Tibial artery (tissue), 4 donors: ENCODE measurements at regions not wholly inside any gene's neighbourhood (a gene's known extent, or its start where the extent isn't known, plus 50 kb on each side); places are given as distances from the start of the nearest gene placed in this dataset.

Experiments
- DNase-seq, 2 donors: peaks; one replicate each; pipeline ENCODE4 v3.0.0-alpha.2; 2019
- H3K27ac ChIP-seq, 2 donors: fragments of 200-600 bp; sonication (generic) in 1 of 2; 1 replicate in 1 of 2; 2 replicates in 1 of 2; pipeline ENCODE4 v1.5.1; 2018 to 2019; ENCODE audit warnings: mild to moderate bottlenecking in 1 of 2
- H3K27me3 ChIP-seq, 2 donors: fragments of 200-600 bp; sonication (generic) in 1 of 2; one replicate each; pipeline versions ENCODE4 v1.5.1 to v1.6.0; 2016 to 2019
- H3K36me3 ChIP-seq, 3 donors: fragments of 200-600 bp; sonication (generic) in 2 of 3; one replicate each; pipeline ENCODE4 v1.5.1; 2016 to 2019; ENCODE audit warnings: mild to moderate bottlenecking in 2 of 3
- H3K4me1 ChIP-seq, 4 donors: fragments of 200-600 bp; sonication (generic) in 2 of 4; 1 replicate in 3 of 4; 2 replicates in 1 of 4; pipeline ENCODE4 v1.5.1; 2016 to 2019
- H3K4me3 ChIP-seq, 2 donors: fragments of 200-600 bp; sonication (generic) in 1 of 2; 1 replicate in 1 of 2; 2 replicates in 1 of 2; pipeline ENCODE4 v1.5.1; 2018 to 2019; ENCODE audit warnings: mild to moderate bottlenecking in 2 of 2
- H3K9me3 ChIP-seq, 3 donors: fragments of 200-600 bp; sonication (generic) in 1 of 3; one replicate each; pipeline ENCODE4 v1.5.1; 2016 to 2019
- intact Hi-C: fragments of 100-400 bp; cut with DNase I; formaldehyde crosslinking; loops from one replicate; pipeline ENCODE4 v1.15.0; 2023; ENCODE audit warnings: low total_unique reads
- TF ChIP-seq, protein P1 (sequence below), 2 experiments: fragments of 200-600 bp in 1 of 2; fragments of 450-650 bp in 1 of 2; IDR thresholded peaks; one replicate each; pipeline ENCODE4 v1.5.1; 2017 to 2019; ENCODE audit warnings: antibody characterized with exemption in 2 of 2, mild to moderate bottlenecking in 1 of 2, moderate library complexity in 1 of 2

DNA sequence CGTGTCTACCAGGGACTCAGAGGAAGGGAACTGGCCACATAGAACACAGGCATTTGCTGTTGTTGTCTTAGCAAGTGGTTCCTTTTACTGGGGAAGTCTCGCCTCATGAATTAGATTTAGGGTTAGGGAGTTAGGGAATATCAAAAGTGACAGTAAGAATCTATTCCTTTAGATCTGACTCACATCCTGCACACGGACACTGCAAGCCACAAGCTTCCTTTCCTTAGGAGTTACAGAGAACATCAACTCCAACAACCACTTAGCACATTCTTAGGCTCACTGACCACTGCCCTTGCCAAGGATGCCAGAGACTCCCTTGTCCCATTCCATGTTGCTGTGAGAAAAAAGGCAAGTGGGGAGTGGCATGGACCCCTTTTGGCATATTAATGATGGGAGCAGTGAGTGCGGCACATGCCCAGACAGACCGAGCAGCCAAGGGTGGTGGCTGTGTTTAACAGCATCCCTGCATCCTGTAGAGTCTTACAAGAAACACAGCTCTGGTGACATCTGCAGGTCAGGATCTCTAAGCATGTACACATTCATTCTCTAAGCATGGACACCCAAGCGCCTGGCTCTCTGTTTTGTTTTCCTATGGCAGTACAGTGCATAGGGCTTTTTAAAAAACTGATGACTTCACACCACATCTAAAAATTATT lies 745.6 kb upstream of the RAB6C start:
- no peak for DNase-seq
- intact Hi-C loops, result no loop called here
- no peaks in the 10 kb centered on the region for H3K36me3 ChIP-seq
- H3K9me3 ChIP-seq, result no peaks in the 10 kb centered on the region
- H3K4me1 ChIP-seq, result no peaks in the 10 kb centered on the region
- H3K27ac ChIP-seq, result no peak overlapping the region
- TF ChIP-seq, protein P1, sequence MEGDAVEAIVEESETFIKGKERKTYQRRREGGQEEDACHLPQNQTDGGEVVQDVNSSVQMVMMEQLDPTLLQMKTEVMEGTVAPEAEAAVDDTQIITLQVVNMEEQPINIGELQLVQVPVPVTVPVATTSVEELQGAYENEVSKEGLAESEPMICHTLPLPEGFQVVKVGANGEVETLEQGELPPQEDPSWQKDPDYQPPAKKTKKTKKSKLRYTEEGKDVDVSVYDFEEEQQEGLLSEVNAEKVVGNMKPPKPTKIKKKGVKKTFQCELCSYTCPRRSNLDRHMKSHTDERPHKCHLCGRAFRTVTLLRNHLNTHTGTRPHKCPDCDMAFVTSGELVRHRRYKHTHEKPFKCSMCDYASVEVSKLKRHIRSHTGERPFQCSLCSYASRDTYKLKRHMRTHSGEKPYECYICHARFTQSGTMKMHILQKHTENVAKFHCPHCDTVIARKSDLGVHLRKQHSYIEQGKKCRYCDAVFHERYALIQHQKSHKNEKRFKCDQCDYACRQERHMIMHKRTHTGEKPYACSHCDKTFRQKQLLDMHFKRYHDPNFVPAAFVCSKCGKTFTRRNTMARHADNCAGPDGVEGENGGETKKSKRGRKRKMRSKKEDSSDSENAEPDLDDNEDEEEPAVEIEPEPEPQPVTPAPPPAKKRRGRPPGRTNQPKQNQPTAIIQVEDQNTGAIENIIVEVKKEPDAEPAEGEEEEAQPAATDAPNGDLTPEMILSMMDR (IDR thresholded peaks at IDR 0.05), result peak in 1 of 2 experiments; percentile 5
- no peak overlapping the region for H3K4me3 ChIP-seq
- H3K27me3 ChIP-seq, result no peaks in the 10 kb centered on the region

DNA sequence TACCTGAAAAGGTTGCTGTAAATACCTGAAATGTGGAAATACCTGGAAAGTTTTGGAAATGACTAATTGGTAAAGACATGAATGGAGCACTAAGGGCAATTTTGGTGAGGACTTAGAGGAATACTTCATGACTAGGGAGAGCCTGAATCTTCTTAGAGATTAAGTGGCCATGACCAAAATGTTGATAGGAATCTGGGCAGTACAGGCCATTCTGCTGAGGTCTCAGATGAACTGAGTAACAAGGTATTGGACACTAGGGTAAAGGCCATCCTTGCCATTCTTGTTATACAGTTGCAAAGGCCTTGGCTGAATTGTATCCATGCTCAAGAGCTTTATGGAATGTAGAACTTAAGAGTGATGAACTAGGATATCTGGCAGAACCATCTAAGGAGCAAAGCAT lies 742.9 kb upstream of the RAB6C start:
- Histone ChIP-seq H3K4me1 (no peaks in the 10 kb centered on the region), H3K9me3 (no peaks in the 10 kb centered on the region), H3K27me3 (no peaks in the 10 kb centered on the region), H3K36me3 (no peaks in the 10 kb centered on the region), H3K27ac (no peak overlapping the region), H3K4me3 (no peak overlapping the region)
- TF ChIP-seq, protein P1 (IDR thresholded peaks at IDR 0.05), result no peak
- intact Hi-C loops, result no loop called here
- DNase-seq, result no peak

DNA sequence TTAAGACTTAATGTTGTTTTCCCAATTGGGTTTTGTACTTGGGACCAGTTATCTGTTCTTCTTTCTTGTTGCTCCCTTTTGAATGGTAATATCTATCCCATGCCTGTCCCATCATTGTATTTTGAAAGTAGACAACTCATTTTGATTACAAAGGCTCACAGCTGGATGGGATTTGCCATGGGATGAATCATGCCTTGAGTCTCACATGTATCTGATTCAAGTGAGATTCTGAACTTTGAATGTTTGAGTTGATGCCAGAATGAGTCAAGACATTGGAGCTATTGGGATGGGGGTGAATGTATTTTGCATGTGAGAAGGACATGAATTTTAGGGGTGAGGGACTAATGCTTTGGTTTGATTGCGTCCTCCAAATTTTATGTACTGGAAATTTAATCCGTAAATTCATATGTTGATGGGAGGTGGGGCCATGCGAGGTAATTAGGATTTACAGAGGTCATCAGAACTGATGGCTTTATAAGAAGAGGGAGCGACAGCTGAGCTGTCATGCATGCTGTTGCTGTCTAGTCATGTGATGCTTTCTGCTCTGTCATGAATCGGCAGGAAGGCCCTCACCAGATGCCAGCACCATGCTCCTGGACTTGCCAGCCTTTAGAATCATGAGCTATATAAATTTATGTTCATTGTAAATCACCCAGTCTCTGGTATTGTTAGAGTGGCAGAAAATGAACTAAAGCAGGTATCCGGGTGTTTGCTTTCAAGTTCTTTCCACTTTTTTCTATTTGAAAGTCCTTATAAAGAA lies 741.3 kb upstream of the RAB6C start:
- no peaks in the 10 kb centered on the region for H3K36me3 ChIP-seq
- intact Hi-C loops, result no loop called here

DNA sequence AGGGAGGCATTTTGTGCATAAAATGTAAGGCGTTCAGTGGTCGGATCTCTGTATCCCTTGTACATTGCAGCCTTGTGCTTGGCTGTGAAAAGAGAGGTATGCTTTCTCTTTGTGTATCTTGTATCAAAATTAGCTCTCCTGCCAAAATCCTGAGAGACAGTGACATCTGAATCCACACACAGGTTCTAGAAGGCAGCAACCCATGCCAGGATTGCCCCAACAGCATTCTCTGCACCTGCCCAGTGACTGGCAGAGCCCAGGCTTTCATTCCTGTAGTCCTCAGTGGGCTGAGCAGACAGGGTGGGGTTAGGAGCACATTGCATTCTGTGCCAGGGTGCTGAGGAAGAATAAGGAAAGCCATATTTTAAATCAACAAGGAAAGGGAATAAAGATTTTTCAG lies 740.3 kb upstream of the RAB6C start:
- H3K27me3 ChIP-seq, result no peaks in the 10 kb centered on the region
- H3K36me3 ChIP-seq, result no peaks in the 10 kb centered on the region
- no peak overlapping the region for H3K4me3 ChIP-seq
- no peak for DNase-seq
- intact Hi-C loops, result no loop called here
- no peak overlapping the region for H3K27ac ChIP-seq
- TF ChIP-seq, protein P1 (IDR thresholded peaks at IDR 0.05), result no peak
- no peaks in the 10 kb centered on the region for H3K9me3 ChIP-seq
- no peaks in the 10 kb centered on the region for H3K4me1 ChIP-seq

More for the DNA sequence above, 741.3 kb upstream of the RAB6C start:
- TF ChIP-seq, protein P1 (IDR thresholded peaks at IDR 0.05), result no peak
- H3K27me3 ChIP-seq, result no peaks in the 10 kb centered on the region
- DNase-seq, result no peak
- H3K4me3 ChIP-seq, result no peak overlapping the region
- H3K4me1 ChIP-seq, result no peaks in the 10 kb centered on the region
- H3K9me3 ChIP-seq, result no peaks in the 10 kb centered on the region
- H3K27ac ChIP-seq, result no peak overlapping the region

DNA sequence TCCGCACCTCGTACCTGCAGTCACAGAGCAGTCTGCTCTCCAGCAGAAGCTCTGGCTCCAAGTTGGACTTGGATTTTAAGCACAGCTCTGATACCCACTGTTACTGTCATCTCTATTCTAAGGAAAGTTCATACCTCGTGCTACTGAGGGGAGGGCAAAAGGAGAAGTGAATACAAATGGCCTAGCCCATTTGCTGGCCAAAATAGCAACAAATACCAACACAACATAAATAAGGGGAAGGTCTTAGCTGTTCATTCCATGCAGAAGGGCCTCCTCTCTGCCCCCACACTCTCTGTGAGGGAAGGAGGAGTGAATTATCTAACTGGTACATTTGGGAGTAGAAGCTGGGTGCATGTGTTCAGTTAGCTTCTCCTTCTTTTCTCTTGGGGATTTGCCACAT lies 739.4 kb upstream of the RAB6C start:
- H3K27ac ChIP-seq, result no peak overlapping the region
- no peaks in the 10 kb centered on the region for H3K36me3 ChIP-seq
- H3K9me3 ChIP-seq, result no peaks in the 10 kb centered on the region
- H3K4me1 ChIP-seq, result no peaks in the 10 kb centered on the region
- no peaks in the 10 kb centered on the region for H3K27me3 ChIP-seq
- intact Hi-C loops, result no loop called here
- no peak overlapping the region for H3K4me3 ChIP-seq
- TF ChIP-seq, protein P1 (IDR thresholded peaks at IDR 0.05), result no peak
- DNase-seq, result no peak
